Gastroesophageal sphincter (tissue), 3 donors: ENCODE measurements at regions not wholly inside any gene's neighbourhood (a gene's known extent, or its start where the extent isn't known, plus 50 kb on each side); places are given as distances from the start of the nearest gene placed in this dataset.

Experiments used
- EP300 ChIP-seq: sonication (generic); formaldehyde crosslinking; IDR thresholded peaks from one replicate; pipeline ENCODE4 v1.6.1; 2017; ENCODE audit warnings: antibody characterized with exemption, mild to moderate bottlenecking
- POLR2AphosphoS5 ChIP-seq: sonication (generic); formaldehyde crosslinking; IDR thresholded peaks from one replicate; pipeline ENCODE4 v1.6.1; 2017; ENCODE audit warnings: antibody characterized with exemption
- TF ChIP-seq, protein P1 (sequence below), 4 experiments: fragments of 200-600 bp in 2 of 4; fragments of 450-650 bp in 2 of 4; sonication (generic) in 1 of 4; IDR thresholded peaks; one replicate each; pipeline ENCODE4 v1.5.1; 2017 to 2019; ENCODE audit warnings: antibody characterized with exemption in 4 of 4, mild to moderate bottlenecking in 2 of 4, moderate library complexity in 2 of 4

DNA sequence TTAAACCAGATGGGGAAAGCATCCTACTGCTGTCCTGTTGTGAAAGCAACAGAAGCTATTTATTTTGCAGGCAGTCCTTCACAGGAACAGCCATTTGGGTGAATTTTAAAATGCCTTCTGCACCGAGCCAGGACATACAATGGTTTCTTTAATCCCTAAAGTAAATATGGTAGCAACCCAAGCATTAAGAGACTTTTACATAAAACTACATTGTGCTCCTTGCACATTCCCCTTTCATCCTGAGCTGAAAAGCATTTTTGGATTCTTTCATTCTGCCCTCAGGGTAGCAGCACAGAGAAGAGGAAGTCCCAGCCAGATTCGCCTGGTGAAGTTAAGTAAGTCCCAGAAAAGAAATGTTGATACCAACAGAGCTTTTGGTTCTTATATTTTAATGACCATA lies 84.0 kb upstream of the FAM3C start:
- TF ChIP-seq EP300 (no peak), POLR2AphosphoS5 (no peak)
- TF ChIP-seq, protein P1, sequence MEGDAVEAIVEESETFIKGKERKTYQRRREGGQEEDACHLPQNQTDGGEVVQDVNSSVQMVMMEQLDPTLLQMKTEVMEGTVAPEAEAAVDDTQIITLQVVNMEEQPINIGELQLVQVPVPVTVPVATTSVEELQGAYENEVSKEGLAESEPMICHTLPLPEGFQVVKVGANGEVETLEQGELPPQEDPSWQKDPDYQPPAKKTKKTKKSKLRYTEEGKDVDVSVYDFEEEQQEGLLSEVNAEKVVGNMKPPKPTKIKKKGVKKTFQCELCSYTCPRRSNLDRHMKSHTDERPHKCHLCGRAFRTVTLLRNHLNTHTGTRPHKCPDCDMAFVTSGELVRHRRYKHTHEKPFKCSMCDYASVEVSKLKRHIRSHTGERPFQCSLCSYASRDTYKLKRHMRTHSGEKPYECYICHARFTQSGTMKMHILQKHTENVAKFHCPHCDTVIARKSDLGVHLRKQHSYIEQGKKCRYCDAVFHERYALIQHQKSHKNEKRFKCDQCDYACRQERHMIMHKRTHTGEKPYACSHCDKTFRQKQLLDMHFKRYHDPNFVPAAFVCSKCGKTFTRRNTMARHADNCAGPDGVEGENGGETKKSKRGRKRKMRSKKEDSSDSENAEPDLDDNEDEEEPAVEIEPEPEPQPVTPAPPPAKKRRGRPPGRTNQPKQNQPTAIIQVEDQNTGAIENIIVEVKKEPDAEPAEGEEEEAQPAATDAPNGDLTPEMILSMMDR (IDR thresholded peaks at IDR 0.05), result no peak
